SK-N-MC (cell line): ENCODE measurements at regions not wholly inside any gene's neighbourhood (a gene's known extent, or its start where the extent isn't known, plus 50 kb on each side); places are given as distances from the start of the nearest gene placed in this dataset.
A peak's percentile ranks its signal among the peaks of the same experiment; 100 is the strongest.
"Not testable (repeated sequence)": the region's sequence is repeated elsewhere in the genome, so short reads cannot be mapped to it uniquely, and the experiment has no call there.

Experiments used
- DNase-seq: peaks from one replicate; pipeline ENCODE4 v3.0.0-alpha.2; 2011; ENCODE audit warnings: low read depth, low spot score
- H3K27ac ChIP-seq: fragments of 200-600 bp; sonication (generic); 2 replicates; pipeline ENCODE4 v1.5.1; 2016; ENCODE audit warnings: mixed run types
- H3K36me3 ChIP-seq: fragments of 200-600 bp; sonication (generic); 2 replicates; pipeline ENCODE4 v1.6.1; 2017; ENCODE audit warnings: antibody characterized with exemption, low read length, mixed read lengths; ENCODE audit not compliant: insufficient read depth
- H3K4me3 ChIP-seq: fragments of 200-600 bp; sonication (generic); 2 replicates; pipeline ENCODE4 v1.5.1; 2016
- H3K9ac ChIP-seq: fragments of 200-600 bp; sonication (generic); 2 replicates; pipeline ENCODE4 v1.8.0; 2017; ENCODE audit warnings: mixed run types, mixed read lengths; ENCODE audit not compliant: insufficient read length
- H3K9me3 ChIP-seq: fragments of 200-600 bp; sonication (generic); 2 replicates; pipeline ENCODE4 v1.6.1; 2017; ENCODE audit warnings: low read depth, mild to moderate bottlenecking, antibody characterized with exemption, low read length, moderate library complexity, mixed read lengths
- EZH2 ChIP-seq: fragments of 200-600 bp; sonication (generic); IDR thresholded peaks from one replicate; pipeline ENCODE4 v1.6.1; 2017; ENCODE audit warnings: antibody characterized with exemption
- FOXP2 ChIP-seq: optimal IDR thresholded peaks from 2 replicates; pipeline ENCODE3; 2011; ENCODE audit warnings: mild to moderate bottlenecking, moderate library complexity; ENCODE audit not compliant: insufficient read depth; ENCODE audit errors: extremely low read length, control extremely low read depth
- POLR2AphosphoS5 ChIP-seq: IDR thresholded peaks from 2 replicates; pipeline ENCODE4 v1.6.1; 2012; ENCODE audit warnings: mild to moderate bottlenecking, low read depth, low read length, borderline replicate concordance

DNA sequence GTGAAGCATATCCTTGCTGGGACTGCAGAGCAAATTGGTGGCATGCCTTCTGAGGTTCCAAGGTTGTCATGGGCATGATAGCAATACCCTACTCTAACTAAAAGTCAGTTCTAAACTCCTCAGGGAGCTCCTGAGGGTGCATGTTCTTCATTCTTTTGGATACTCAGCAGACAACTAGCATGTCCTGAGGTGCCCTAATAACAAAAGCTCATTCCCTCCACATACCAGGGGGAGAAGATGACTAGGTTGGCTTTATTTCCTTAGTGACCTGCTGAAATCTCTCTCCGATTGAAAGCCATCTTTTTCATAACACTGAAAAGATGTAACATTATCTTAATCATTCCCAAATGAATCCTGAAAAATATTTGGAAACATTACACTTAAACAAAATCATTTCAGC is 188.7 kb upstream of the IGF1 start:
- TF ChIP-seq POLR2AphosphoS5 (no peak), FOXP2 (no peak), EZH2 (no peak)
- Histone ChIP-seq H3K9me3 (0 out of 2 replicates have a peak, but pooled peaks cover 4% of the 10 kb centered on the region), H3K4me3 (no peak overlapping the region), H3K36me3 (no peaks in the 10 kb centered on the region), H3K27ac (peak overlapping the region; percentile 79), H3K9ac (no peak overlapping the region)
- no peak for DNase-seq

GRCh38 chr12:102666176-102666575 is 185.8 kb upstream of the IGF1 start:
- DNase-seq, H3K36me3 ChIP-seq, H3K9ac ChIP-seq, H3K9me3 ChIP-seq, H3K4me3 ChIP-seq, H3K27ac ChIP-seq: not testable (repeated sequence)

GRCh38 chr12:102659200-102659911 is 179.0 kb upstream of the IGF1 start:
- no peak for DNase-seq
- TF ChIP-seq POLR2AphosphoS5 (no peak), FOXP2 (no peak), EZH2 (no peak)
- no peak overlapping the region for H3K4me3 ChIP-seq

DNA sequence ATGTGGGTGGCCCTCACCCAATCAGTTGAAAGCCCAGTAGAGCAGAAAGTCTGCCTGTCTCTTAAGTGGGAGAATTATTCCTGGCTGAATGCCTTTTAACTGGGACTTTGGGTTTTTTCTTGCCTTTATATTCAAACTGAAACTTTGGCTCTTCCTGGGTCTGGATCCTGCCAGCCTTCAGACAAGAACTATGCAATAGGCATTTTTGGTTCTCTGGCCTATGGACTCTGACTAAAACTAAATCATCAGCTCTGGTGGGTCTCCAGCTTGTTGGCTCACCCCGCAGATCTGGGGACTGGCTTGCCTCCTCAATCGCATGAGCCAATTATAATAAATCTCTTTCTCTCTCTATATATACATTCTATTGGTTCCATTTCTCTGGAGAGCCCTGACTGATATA is 173.0 kb upstream of the IGF1 start:
- Histone ChIP-seq H3K36me3 (no peaks in the 10 kb centered on the region), H3K9me3 (no peaks in the 10 kb centered on the region), H3K4me3 (no peak overlapping the region), H3K27ac (no peak overlapping the region), H3K9ac (no peak overlapping the region)
- no peak for DNase-seq
- no peak for TF ChIP-seq POLR2AphosphoS5
- no peak for TF ChIP-seq EZH2
- TF ChIP-seq FOXP2 = no peak

More at GRCh38 chr12:102659200-102659911, 179.0 kb upstream of the IGF1 start:
- Histone ChIP-seq H3K27ac (no peak overlapping the region), H3K9me3 (no peaks in the 10 kb centered on the region), H3K36me3 (no peaks in the 10 kb centered on the region), H3K9ac (no peak overlapping the region)

DNA sequence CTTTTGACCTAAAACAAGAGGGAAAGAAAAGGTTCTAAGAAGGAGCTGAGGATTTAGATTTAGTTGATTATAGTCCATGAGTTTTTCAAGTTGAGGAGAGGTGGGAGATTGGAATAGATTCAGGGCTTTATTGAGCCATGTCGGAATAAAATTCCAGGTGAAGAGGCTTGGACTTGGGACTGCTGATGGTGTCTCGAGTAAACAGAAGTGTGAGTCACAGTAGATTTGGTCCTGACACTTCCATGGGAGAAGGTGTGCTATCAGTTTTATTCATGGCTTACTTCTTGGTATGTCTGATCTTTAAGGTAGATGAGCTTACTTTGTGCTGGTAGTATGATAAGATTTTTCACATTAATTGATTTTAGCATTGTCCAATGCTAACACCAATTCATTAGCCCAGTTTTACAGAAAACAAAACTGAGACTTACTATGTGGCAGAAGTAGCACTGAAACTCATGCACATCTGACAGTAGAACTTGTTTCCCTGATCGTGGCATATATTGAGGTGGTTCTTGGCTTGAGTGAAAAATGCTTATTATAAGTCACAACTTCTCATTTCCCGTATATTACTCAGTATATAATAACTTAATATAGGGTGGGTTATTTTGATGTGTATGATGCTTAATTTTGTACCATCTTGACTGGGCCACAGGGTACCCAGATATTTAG is 172.4 kb upstream of the IGF1 start:
- Histone ChIP-seq H3K27ac (no peak overlapping the region), H3K9me3 (no peaks in the 10 kb centered on the region), H3K4me3 (no peak overlapping the region), H3K36me3 (no peaks in the 10 kb centered on the region), H3K9ac (no peak overlapping the region)
- no peak for TF ChIP-seq FOXP2
- no peak for TF ChIP-seq EZH2
- TF ChIP-seq POLR2AphosphoS5 = no peak
- DNase-seq = no peak

GRCh38 chr12:102645968-102646367 is 165.6 kb upstream of the IGF1 start:
- H3K4me3 ChIP-seq = no peak overlapping the region
- H3K9ac ChIP-seq = no peak overlapping the region
- H3K27ac ChIP-seq = no peak overlapping the region
- TF ChIP-seq POLR2AphosphoS5 (no peak), EZH2 (no peak), FOXP2 (no peak)
- H3K36me3 ChIP-seq = no peaks in the 10 kb centered on the region
- H3K9me3 ChIP-seq = no peaks in the 10 kb centered on the region
- no peak for DNase-seq

DNA sequence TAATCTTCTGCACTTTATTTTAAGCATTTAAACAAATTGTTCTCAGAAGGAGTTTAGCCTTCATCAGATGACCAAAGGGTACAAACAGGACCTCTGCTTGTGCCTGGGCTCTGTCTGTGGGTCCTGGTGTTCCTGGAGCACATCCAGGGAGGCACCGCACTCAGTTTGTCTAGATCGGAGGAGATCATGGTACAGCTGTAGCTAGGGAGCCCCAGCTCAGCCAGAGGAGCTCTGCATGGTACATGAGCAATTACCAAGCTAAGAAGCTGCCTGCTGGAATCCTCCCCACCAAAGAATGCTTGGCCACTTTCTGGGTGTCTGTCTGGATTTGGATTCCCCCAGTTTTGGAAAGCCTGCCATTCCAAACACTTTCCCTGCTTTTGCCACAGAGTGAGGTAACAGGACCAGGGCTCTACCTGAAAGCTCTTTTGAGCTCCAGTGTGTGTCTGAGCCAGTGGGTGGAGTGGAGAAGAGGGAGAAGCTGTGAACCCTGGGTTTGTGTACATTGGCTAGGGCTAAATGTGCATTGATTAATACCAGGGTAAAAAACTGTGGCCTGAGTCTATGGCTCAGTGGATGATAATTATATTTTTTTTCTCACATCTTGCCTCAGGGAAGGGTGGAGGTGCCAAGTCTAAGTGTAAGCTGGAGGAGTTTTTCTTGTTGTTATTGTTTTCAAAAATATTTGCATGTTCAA is 163.7 kb upstream of the IGF1 start:
- Histone ChIP-seq H3K27ac (no peak overlapping the region), H3K9me3 (no peaks in the 10 kb centered on the region), H3K36me3 (no peaks in the 10 kb centered on the region), H3K9ac (no peak overlapping the region), H3K4me3 (no peak overlapping the region)
- no peak for DNase-seq
- TF ChIP-seq EZH2 (no peak), POLR2AphosphoS5 (no peak), FOXP2 (no peak)

DNA sequence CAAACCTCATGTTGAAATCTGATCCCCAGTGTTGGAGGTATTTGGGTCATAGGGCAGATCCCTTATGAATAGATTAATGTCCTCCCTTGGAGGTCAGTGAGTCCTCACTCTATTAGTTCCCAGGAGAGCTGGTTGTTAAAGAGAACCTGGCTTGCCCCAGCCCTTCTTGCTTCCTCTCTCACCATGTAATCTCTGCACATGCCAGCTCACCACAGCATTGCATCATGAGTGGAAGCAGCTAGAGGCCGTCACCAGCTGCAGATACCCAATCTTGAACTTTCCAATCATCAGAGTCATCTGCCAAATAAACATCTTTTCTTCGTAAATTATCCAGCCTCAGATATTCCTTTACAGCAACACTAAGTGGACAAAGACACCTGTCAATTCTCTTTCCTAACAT is 161.8 kb upstream of the IGF1 start:
- Histone ChIP-seq H3K27ac (no peak overlapping the region), H3K4me3 (no peak overlapping the region), H3K36me3 (no peaks in the 10 kb centered on the region), H3K9me3 (no peaks in the 10 kb centered on the region), H3K9ac (no peak overlapping the region)
- no peak for TF ChIP-seq FOXP2
- no peak for TF ChIP-seq EZH2
- no peak for TF ChIP-seq POLR2AphosphoS5
- no peak for DNase-seq

DNA sequence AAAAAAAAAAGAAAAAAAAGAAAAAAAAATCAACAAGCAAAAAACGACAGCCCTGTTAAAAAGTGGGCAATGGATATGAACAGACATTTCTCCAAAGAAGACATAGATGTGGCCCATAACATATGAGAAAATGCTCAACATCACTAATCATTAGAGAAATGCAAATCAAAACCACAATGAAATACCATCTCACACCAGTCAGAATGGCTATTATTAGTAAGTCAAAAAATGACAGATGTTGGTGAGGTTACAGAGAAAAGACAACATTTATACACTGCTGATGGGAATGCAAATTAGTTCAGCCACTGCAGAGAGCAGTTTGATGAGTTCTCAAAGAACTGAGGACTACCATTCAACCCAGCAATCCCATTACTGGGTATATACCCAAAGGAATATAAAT is 160.3 kb upstream of the IGF1 start:
- H3K4me3 ChIP-seq, H3K9me3 ChIP-seq, DNase-seq, H3K9ac ChIP-seq, H3K27ac ChIP-seq, H3K36me3 ChIP-seq: not testable (repeated sequence)
